Right atrium auricular region (tissue), 2 donors: ENCODE measurements at regions not wholly inside any gene's neighbourhood (a gene's known extent, or its start where the extent isn't known, plus 50 kb on each side); places are given as distances from the start of the nearest gene placed in this dataset.

Experiments used
- DNase-seq: peaks from one replicate; pipeline ENCODE4 v3.0.0-alpha.2; 2019; ENCODE audit warnings: low spot score
- H3K27ac ChIP-seq, 2 donors: fragments of 200-600 bp; sonication (generic); 1 replicate in 1 of 2; 2 replicates in 1 of 2; pipeline ENCODE4 v1.5.1; 2016 to 2019
- H3K27me3 ChIP-seq, 2 donors: fragments of 200-600 bp; sonication (generic); one replicate each; pipeline versions ENCODE4 v1.5.1 to v1.6.0; 2017 to 2019
- H3K36me3 ChIP-seq: fragments of 200-600 bp; sonication (generic); one replicate; pipeline ENCODE4 v1.5.1; 2016
- H3K4me1 ChIP-seq, 2 donors: fragments of 200-600 bp; sonication (generic); one replicate each; pipeline versions ENCODE4 v1.5.1 to v1.6.0; 2017 to 2019
- H3K4me3 ChIP-seq, 2 donors: fragments of 200-600 bp; sonication (generic); 1 replicate in 1 of 2; 2 replicates in 1 of 2; pipeline ENCODE4 v1.5.1; 2017 to 2019; ENCODE audit warnings: mild to moderate bottlenecking in 1 of 2, moderate library complexity in 1 of 2
- H3K9me3 ChIP-seq, 2 donors: fragments of 200-600 bp; sonication (generic); one replicate each; pipeline ENCODE4 v1.5.1; 2019
- TF ChIP-seq, protein P1 (sequence below), 2 donors: fragments of 200-600 bp; sonication (generic); IDR thresholded peaks; one replicate each; pipeline ENCODE4 v1.5.1; 2019; ENCODE audit warnings: antibody characterized with exemption in 2 of 2

DNA sequence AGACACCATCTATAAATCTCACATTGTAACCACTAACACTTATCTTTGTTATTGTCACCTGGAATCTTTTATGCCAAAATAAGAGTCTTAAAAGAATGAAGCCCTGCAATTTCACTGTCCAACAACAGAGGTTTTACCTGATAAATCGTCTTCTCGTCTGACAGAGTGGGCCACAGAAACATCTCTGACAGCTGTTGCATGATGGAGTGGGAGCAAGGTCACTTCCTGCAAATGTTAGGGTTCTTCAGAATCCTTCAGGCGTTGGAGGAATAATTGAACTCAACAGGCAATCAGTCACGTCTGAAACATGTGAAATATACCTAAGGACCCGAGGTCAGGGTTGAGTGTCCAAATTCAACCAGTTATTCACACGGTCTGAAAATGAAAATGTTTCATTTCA is 353.6 kb downstream of the TRIML1 start:
- TF ChIP-seq, protein P1, sequence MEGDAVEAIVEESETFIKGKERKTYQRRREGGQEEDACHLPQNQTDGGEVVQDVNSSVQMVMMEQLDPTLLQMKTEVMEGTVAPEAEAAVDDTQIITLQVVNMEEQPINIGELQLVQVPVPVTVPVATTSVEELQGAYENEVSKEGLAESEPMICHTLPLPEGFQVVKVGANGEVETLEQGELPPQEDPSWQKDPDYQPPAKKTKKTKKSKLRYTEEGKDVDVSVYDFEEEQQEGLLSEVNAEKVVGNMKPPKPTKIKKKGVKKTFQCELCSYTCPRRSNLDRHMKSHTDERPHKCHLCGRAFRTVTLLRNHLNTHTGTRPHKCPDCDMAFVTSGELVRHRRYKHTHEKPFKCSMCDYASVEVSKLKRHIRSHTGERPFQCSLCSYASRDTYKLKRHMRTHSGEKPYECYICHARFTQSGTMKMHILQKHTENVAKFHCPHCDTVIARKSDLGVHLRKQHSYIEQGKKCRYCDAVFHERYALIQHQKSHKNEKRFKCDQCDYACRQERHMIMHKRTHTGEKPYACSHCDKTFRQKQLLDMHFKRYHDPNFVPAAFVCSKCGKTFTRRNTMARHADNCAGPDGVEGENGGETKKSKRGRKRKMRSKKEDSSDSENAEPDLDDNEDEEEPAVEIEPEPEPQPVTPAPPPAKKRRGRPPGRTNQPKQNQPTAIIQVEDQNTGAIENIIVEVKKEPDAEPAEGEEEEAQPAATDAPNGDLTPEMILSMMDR (IDR thresholded peaks at IDR 0.05): no peak
- H3K36me3 ChIP-seq: no peaks in the 10 kb centered on the region
- no peak overlapping the region for H3K4me3 ChIP-seq
- H3K9me3 ChIP-seq: peaks cover 0 to 10% of the 10 kb centered on the region in 2 donors
- no peak for DNase-seq
- no peaks in the 10 kb centered on the region for H3K4me1 ChIP-seq
- H3K27me3 ChIP-seq: no peaks in the 10 kb centered on the region
- no peak overlapping the region for H3K27ac ChIP-seq

DNA sequence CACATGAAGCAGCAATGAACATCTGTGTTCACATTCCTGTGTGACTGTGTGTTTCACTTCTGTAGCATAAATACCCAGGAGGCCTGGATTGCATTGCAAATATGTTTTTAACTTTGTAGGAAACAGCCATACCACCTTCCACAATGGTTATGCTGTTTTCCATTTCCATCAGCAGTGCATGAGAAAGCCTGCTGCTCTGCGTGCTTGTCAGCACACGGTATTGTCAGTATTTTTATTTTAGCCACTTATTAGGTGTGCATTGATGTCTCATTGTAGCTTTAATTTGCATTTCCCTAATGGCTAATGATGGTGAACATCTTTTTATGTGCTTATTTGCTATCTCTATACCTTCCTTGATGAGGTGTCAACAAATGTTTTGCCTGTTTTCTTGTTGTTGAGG is 355.9 kb downstream of the TRIML1 start:
- Histone ChIP-seq H3K4me1 (no peaks in the 10 kb centered on the region), H3K27ac (no peak overlapping the region), H3K4me3 (no peak overlapping the region), H3K27me3 (no peaks in the 10 kb centered on the region), H3K9me3 (peaks cover 0 to 10% of the 10 kb centered on the region in 2 donors), H3K36me3 (no peaks in the 10 kb centered on the region)
- TF ChIP-seq, protein P1 (IDR thresholded peaks at IDR 0.05): no peak
- DNase-seq: no peak

DNA sequence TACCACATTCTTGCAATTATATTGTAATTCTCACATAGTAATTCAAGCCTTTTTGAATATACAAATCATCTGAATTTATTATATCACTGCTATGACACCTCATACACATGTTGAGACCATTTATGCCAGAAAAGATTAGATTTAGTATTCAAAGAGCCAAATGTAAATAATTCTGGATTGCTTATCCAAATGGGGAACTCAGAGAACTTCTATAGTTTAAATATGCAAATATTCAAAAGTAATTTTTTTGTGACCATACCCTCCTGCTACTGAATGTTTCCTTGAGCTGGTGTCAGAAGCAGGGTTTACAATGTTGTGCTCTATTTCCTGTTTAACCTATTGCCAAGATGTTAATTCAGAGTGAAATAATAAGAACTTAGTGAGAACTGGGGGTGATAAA is 372.2 kb downstream of the TRIML1 start:
- no peaks in the 10 kb centered on the region for H3K4me1 ChIP-seq
- no peaks in the 10 kb centered on the region for H3K36me3 ChIP-seq
- no peak for DNase-seq
- H3K27me3 ChIP-seq: no peaks in the 10 kb centered on the region
- H3K27ac ChIP-seq: no peak overlapping the region
- no peaks in the 10 kb centered on the region for H3K9me3 ChIP-seq
- TF ChIP-seq, protein P1 (IDR thresholded peaks at IDR 0.05): no peak
- H3K4me3 ChIP-seq: no peak overlapping the region

DNA sequence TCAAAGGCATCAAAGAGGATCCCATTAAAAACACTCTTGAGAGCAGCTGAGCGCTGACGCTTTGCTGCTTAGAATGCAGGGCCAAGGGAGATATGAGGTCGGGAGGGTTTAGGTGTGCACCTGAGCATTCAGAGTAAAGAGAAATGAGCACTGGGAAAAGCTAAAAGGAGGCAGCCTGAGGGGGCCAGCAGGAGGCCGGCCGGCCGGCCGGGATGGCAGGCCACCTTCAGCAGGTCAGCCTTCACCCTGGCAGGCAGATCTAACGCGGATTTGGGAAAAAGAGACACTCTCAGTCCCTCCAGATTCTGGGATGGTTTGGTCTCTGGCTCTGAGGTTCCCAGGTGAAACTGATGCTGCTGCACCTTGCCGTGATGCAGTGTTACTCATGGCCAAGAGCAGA is 393.5 kb downstream of the TRIML1 start:
- no peak overlapping the region for H3K4me3 ChIP-seq
- H3K27me3 ChIP-seq: no peaks in the 10 kb centered on the region
- TF ChIP-seq, protein P1 (IDR thresholded peaks at IDR 0.05): no peak
- H3K4me1 ChIP-seq: no peaks in the 10 kb centered on the region
- no peak for DNase-seq
- no peaks in the 10 kb centered on the region for H3K9me3 ChIP-seq
- no peak overlapping the region for H3K27ac ChIP-seq
- H3K36me3 ChIP-seq: no peaks in the 10 kb centered on the region

DNA sequence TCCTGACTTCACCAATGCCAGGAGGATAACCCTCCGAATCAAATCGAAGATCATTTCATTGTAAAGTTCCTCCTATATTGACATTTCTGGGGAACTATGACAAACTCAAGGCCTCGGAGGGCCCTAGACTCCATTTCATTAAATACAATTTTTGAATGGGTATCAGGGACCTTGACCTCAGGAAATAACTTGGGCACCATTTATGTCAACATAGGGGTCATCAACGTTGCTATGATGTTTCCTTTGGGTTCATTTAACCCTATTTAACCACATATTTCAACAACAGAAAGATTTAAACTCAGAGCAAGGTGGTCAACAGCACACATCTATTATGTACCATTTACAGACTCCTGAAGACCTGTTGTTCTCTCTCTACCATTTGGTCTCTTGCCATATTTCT is 395.1 kb downstream of the TRIML1 start:
- H3K27me3 ChIP-seq: no peaks in the 10 kb centered on the region
- H3K9me3 ChIP-seq: no peaks in the 10 kb centered on the region
- H3K4me3 ChIP-seq: no peak overlapping the region
- H3K36me3 ChIP-seq: no peaks in the 10 kb centered on the region
- H3K4me1 ChIP-seq: no peaks in the 10 kb centered on the region
- TF ChIP-seq, protein P1 (IDR thresholded peaks at IDR 0.05): no peak
- DNase-seq: no peak
- H3K27ac ChIP-seq: no peak overlapping the region

DNA sequence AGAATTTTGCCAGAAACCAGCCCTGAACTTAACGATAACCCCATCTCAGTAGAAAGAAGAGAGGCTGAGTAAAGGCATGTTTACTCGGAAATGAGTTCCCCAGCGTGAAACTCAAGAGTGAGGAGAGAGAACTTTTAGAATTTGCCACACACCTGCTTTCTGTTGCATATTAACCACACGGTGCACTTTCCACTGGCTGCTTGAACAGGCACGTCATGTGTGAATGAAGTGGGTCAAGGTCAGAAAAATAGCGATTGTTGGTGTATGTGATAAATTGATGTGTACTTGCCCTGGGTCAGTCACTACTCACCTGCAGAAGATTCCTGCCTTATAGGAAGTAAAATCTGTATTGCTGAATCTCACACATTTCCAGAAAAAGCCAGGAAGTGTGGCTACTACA is 395.7 kb downstream of the TRIML1 start:
- TF ChIP-seq, protein P1 (IDR thresholded peaks at IDR 0.05): no peak
- Histone ChIP-seq H3K27ac (no peak overlapping the region), H3K4me1 (no peaks in the 10 kb centered on the region), H3K27me3 (no peaks in the 10 kb centered on the region), H3K4me3 (no peak overlapping the region), H3K9me3 (no peaks in the 10 kb centered on the region), H3K36me3 (no peaks in the 10 kb centered on the region)
- DNase-seq: no peak
